NCI-H510A treated with DMSO at 0.1 percent for 48 hours (cell line): ENCODE measurements at regions not wholly inside any gene's neighbourhood (a gene's known extent, or its start where the extent isn't known, plus 50 kb on each side); places are given as distances from the start of the nearest gene placed in this dataset.
"Not testable (repeated sequence)": the region's sequence is repeated elsewhere in the genome, so short reads cannot be mapped to it uniquely, and the experiment has no call there.

Source experiments
- DNase-seq: peaks from one replicate; lab custom pipeline; 2025; lab: John Stamatoyannopoulos, UW

- DNase-seq: no peak
Measured at GRCh38 chr6:86070151-86070550, 427.5 kb upstream of the SYNCRIP start.

- DNase-seq: not testable (repeated sequence)
Measured at GRCh38 chr6:86065002-86065401, 422.3 kb upstream of the SYNCRIP start.

- not testable (repeated sequence) for DNase-seq
Measured at GRCh38 chr6:86057293-86057980, 414.8 kb upstream of the SYNCRIP start.

- no peak for DNase-seq
Measured at GRCh38 chr6:86045038-86045437, 402.4 kb upstream of the SYNCRIP start.

- DNase-seq: no peak
Measured at GRCh38 chr6:86042214-86042613, 399.5 kb upstream of the SYNCRIP start.

- no peak for DNase-seq
Measured at GRCh38 chr6:86031713-86032112, 389.0 kb upstream of the SYNCRIP start.

- no peak for DNase-seq
Measured at GRCh38 chr6:86030875-86031274, 388.2 kb upstream of the SYNCRIP start.

GRCh38 chr6:86028776-86029175 lies 386.1 kb upstream of the SYNCRIP start:
- no peak for DNase-seq

- DNase-seq: not testable (repeated sequence)
Measured at GRCh38 chr6:86026890-86027289, 384.2 kb upstream of the SYNCRIP start.

GRCh38 chr6:86017236-86017635 lies 374.6 kb upstream of the SYNCRIP start:
- DNase-seq: no peak

- DNase-seq: no peak
Measured at GRCh38 chr6:86016567-86016966, 373.9 kb upstream of the SYNCRIP start.

GRCh38 chr6:86016077-86016476 lies 373.4 kb upstream of the SYNCRIP start:
- DNase-seq: no peak

- DNase-seq: not testable (repeated sequence)
Measured at GRCh38 chr6:86012991-86013390, 370.3 kb upstream of the SYNCRIP start.

GRCh38 chr6:86010915-86011786 lies 368.5 kb upstream of the SYNCRIP start:
- peak; percentile 0 for DNase-seq

GRCh38 chr6:85997206-85997605 lies 354.5 kb upstream of the SYNCRIP start:
- DNase-seq: no peak

GRCh38 chr6:85996034-85996375 lies 353.3 kb upstream of the SYNCRIP start:
- DNase-seq: no peak

- no peak for DNase-seq
Measured at GRCh38 chr6:85995339-85996033, 352.8 kb upstream of the SYNCRIP start.

- DNase-seq: no peak
Measured at GRCh38 chr6:85986681-85987080, 344.0 kb upstream of the SYNCRIP start.

- no peak for DNase-seq
Measured at GRCh38 chr6:85983032-85983659, 340.5 kb upstream of the SYNCRIP start.

GRCh38 chr6:85977661-85978060 lies 335.0 kb upstream of the SYNCRIP start:
- DNase-seq: peak; percentile 34

GRCh38 chr6:85975957-85976356 lies 333.3 kb upstream of the SYNCRIP start:
- no peak for DNase-seq

- no peak for DNase-seq
Measured at GRCh38 chr6:85971238-85971637, 328.6 kb upstream of the SYNCRIP start.
